ENCODE measurements at regions not wholly inside any gene's neighbourhood (a gene's known extent, or its start where the extent isn't known, plus 50 kb on each side); places are given as distances from the start of the nearest gene placed in this dataset.

- no peak for DNase-seq (ENCODE audit: low spot score)
- TF ChIP-seq CTCF (IDR thresholded peaks at IDR 0.05; ENCODE audit: extremely low read depth, missing control alignments): no peak
Measured at GRCh38 chr18:44556296-44556695, 124.4 kb upstream of the SETBP1 start.

GRCh38 chr18:44557616-44558151, 123.0 kb upstream of the SETBP1 start:
- no peak for DNase-seq (ENCODE audit: low spot score)
- TF ChIP-seq CTCF (IDR thresholded peaks at IDR 0.05; ENCODE audit: extremely low read depth, missing control alignments): no peak

- DNase-seq (ENCODE audit: low spot score): no peak
- no peak for TF ChIP-seq CTCF (IDR thresholded peaks at IDR 0.05; ENCODE audit: extremely low read depth, missing control alignments)
Measured at GRCh38 chr18:44558767-44559166, 121.9 kb upstream of the SETBP1 start.

- TF ChIP-seq CTCF (IDR thresholded peaks at IDR 0.05; ENCODE audit: extremely low read depth, missing control alignments): no peak
- no peak for DNase-seq (ENCODE audit: low spot score)
Measured at GRCh38 chr18:44562986-44563385, 117.7 kb upstream of the SETBP1 start.

GRCh38 chr18:44564922-44565321, 115.8 kb upstream of the SETBP1 start:
- no peak for TF ChIP-seq CTCF (IDR thresholded peaks at IDR 0.05; ENCODE audit: extremely low read depth, missing control alignments)
- DNase-seq (ENCODE audit: low spot score): no peak

GRCh38 chr18:44568342-44568741, 112.3 kb upstream of the SETBP1 start:
- no peak for TF ChIP-seq CTCF (IDR thresholded peaks at IDR 0.05; ENCODE audit: extremely low read depth, missing control alignments)
- no peak for DNase-seq (ENCODE audit: low spot score)

- no peak for DNase-seq (ENCODE audit: low spot score)
- TF ChIP-seq CTCF (IDR thresholded peaks at IDR 0.05; ENCODE audit: extremely low read depth, missing control alignments): no peak
Measured at GRCh38 chr18:44568986-44569385, 111.7 kb upstream of the SETBP1 start.
